Tibial nerve (tissue), 4 donors: ENCODE measurements at regions not wholly inside any gene's neighbourhood (a gene's known extent, or its start where the extent isn't known, plus 50 kb on each side); places are given as distances from the start of the nearest gene placed in this dataset.

Source experiments
- CTCF ChIP-seq, 5 experiments: fragments of 200-600 bp in 3 of 5; fragments of 450-650 bp in 2 of 5; sonication (generic) in 3 of 5; IDR thresholded peaks; one replicate each; pipeline ENCODE4 v1.5.1; 2016 to 2019; ENCODE audit warnings: antibody characterized with exemption in 5 of 5, mild to moderate bottlenecking in 3 of 5, moderate library complexity in 2 of 5
- EP300 ChIP-seq, 2 donors: sonication (generic); formaldehyde crosslinking; IDR thresholded peaks; one replicate each; pipeline ENCODE4 v1.6.1; 2017; ENCODE audit warnings: antibody characterized with exemption in 2 of 2, mild to moderate bottlenecking in 1 of 2
- POLR2A ChIP-seq, 2 donors: fragments of 450-650 bp; IDR thresholded peaks; one replicate each; pipeline ENCODE4 v1.6.1; 2017; ENCODE audit warnings: antibody characterized with exemption in 2 of 2, mild to moderate bottlenecking in 2 of 2, moderate library complexity in 2 of 2

- TF ChIP-seq CTCF (IDR thresholded peaks at IDR 0.05) (no peak), POLR2A (IDR thresholded peaks at IDR 0.05) (no peak), EP300 (IDR thresholded peaks at IDR 0.05) (no peak)
Measured at GRCh38 chr2:41743324-41743723, 304.5 kb upstream of the PKDCC start.
